SK-N-SH (cell line): ENCODE measurements at regions not wholly inside any gene's neighbourhood (a gene's known extent, or its start where the extent isn't known, plus 50 kb on each side); places are given as distances from the start of the nearest gene placed in this dataset.

Source experiments
- CTCF ChIA-PET: fragments of 300-600, 350-600 bp; formaldehyde crosslinking; extraction: SDS; loops from one replicate; lab custom pipeline; 2021; lab: Yijun Ruan, JAX
- POLR2A ChIA-PET: fragments of 350-600 bp; sonication (Branson Sonifier 250); formaldehyde crosslinking; extraction: SDS; loops from one replicate; lab custom pipeline; 2020; ENCODE audit warnings: antibody characterized with exemption, inconsistent platforms; lab: Yijun Ruan, JAX
- DNase-seq: peaks from one replicate; pipeline ENCODE4 v3.0.0; 2012
- H2AFZ ChIP-seq: fragments of 200-600 bp; sonication (generic); 2 replicates; pipeline ENCODE4 v1.8.1; 2016; ENCODE audit warnings: antibody characterized with exemption, mild to moderate bottlenecking, low read depth
- H3F3A ChIP-seq: fragments of 200-600 bp; sonication (generic); replicated peaks from 2 replicates; pipeline ENCODE3; 2016; ENCODE audit warnings: antibody characterized with exemption, mild to moderate bottlenecking; ENCODE audit not compliant: insufficient read depth
- H3K27ac ChIP-seq, 2 experiments: fragments of 200-500 bp in 1 of 2; fragments of 200-600 bp in 1 of 2; sonication (Bioruptor generic) in 1 of 2; sonication (generic), shearing (Covaris generic) in 1 of 2; 2 replicates each; pipeline versions ENCODE4 v1.5.1 to v1.6.1; 2014 to 2016; ENCODE audit warnings: low read depth in 2 of 2, inconsistent platforms in 1 of 2, low read length in 1 of 2, mild to moderate bottlenecking in 1 of 2, mixed read lengths in 1 of 2
- H3K27me3 ChIP-seq: fragments of 200-600 bp; sonication (generic), shearing (Covaris generic); 2 replicates; pipeline ENCODE4 v1.6.1; 2016; ENCODE audit warnings: mixed run types; ENCODE audit not compliant: insufficient read depth
- H3K36me3 ChIP-seq, 2 experiments: fragments of 200-500 bp in 1 of 2; fragments of 200-600 bp in 1 of 2; sonication (Bioruptor generic) in 1 of 2; sonication (generic) in 1 of 2; replicated peaks in 1 of 2; 2 replicates each; pipeline versions ENCODE3 to v1.5.1; 2014 to 2016; ENCODE audit warnings: low read length in 1 of 2, mild to moderate bottlenecking in 1 of 2; ENCODE audit not compliant: insufficient read depth in 2 of 2, control insufficient read depth in 1 of 2
- H3K4me1 ChIP-seq, 2 experiments: fragments of 200-500 bp in 1 of 2; fragments of 200-600 bp in 1 of 2; sonication (Bioruptor generic) in 1 of 2; sonication (generic), shearing (Covaris generic) in 1 of 2; 2 replicates each; pipeline versions ENCODE4 v1.5.1 to v1.6.1; 2014 to 2016; ENCODE audit warnings: low read depth in 1 of 2, low read length in 1 of 2, mixed run types in 1 of 2; ENCODE audit not compliant: insufficient read depth in 2 of 2, control insufficient read depth in 1 of 2
- H3K4me2 ChIP-seq: fragments of 200-600 bp; sonication (generic), shearing (Covaris generic); 2 replicates; pipeline ENCODE4 v1.6.1; 2017; ENCODE audit warnings: mixed run types
- H3K4me3 ChIP-seq, 2 experiments: fragments of 200-500 bp in 1 of 2; fragments of 200-600 bp in 1 of 2; sonication (Bioruptor generic) in 1 of 2; sonication (generic), shearing (Covaris generic) in 1 of 2; 2 replicates each; pipeline versions ENCODE4 v1.5.1 to v1.8.1; 2014 to 2016; ENCODE audit warnings: low read depth in 2 of 2, inconsistent platforms in 1 of 2, low read length in 1 of 2, mild to moderate bottlenecking in 1 of 2, mixed read lengths in 1 of 2, moderate library complexity in 1 of 2
- H3K79me2 ChIP-seq: fragments of 200-600 bp; sonication (generic); 2 replicates; pipeline ENCODE4 v1.8.1; 2017; ENCODE audit warnings: mild to moderate bottlenecking; ENCODE audit not compliant: insufficient read depth
- H3K9ac ChIP-seq: fragments of 200-600 bp; sonication (generic); 2 replicates; pipeline ENCODE4 v1.6.1; 2017; ENCODE audit warnings: mixed run types
- H3K9me2 ChIP-seq: fragments of 200-600 bp; sonication (generic); 2 replicates; pipeline ENCODE4 v1.6.1; 2017; ENCODE audit warnings: mixed run types
- H3K9me3 ChIP-seq: fragments of 200-600 bp; sonication (generic); 2 replicates; pipeline ENCODE4 v1.6.1; 2017; ENCODE audit warnings: mixed run types, mild to moderate bottlenecking, moderate library complexity
- H4K20me1 ChIP-seq: fragments of 200-600 bp; sonication (generic); 2 replicates; pipeline ENCODE4 v1.6.1; 2017; ENCODE audit warnings: mild to moderate bottlenecking, mixed run types; ENCODE audit not compliant: insufficient read depth
- CHD2 ChIP-seq: fragments of 150-350 bp; IDR thresholded peaks from 2 replicates; pipeline ENCODE4 v1.6.1; 2018; ENCODE audit warnings: low read length; ENCODE audit not compliant: partially characterized antibody
- ELF1 ChIP-seq: IDR thresholded peaks from 2 replicates; pipeline ENCODE4 v1.4.0; 2012
- EP300 ChIP-seq, 2 experiments: IDR thresholded peaks; 2 replicates each; pipeline versions ENCODE4 v1.4.0 to v1.6.1; 2012; ENCODE audit warnings: borderline replicate concordance in 1 of 2, low read depth in 1 of 2, low read length in 1 of 2
- FOXJ3 ChIP-seq: sonication (generic); formaldehyde crosslinking; IDR thresholded peaks from 2 replicates; pipeline ENCODE4 v1.5.1; 2020; ENCODE audit warnings: mild to moderate bottlenecking, missing genetic modification reagents
- FOXM1 ChIP-seq: IDR thresholded peaks from 2 replicates; pipeline ENCODE4 v1.4.0; 2012; ENCODE audit warnings: low read depth, mild to moderate bottlenecking
- GABPA ChIP-seq: IDR thresholded peaks from 2 replicates; pipeline ENCODE4 v1.4.0; 2012; ENCODE audit warnings: low read depth, mild to moderate bottlenecking
- NFIC ChIP-seq: IDR thresholded peaks from 2 replicates; pipeline ENCODE4 v1.4.0; 2012; ENCODE audit warnings: borderline replicate concordance
- NRF1 ChIP-seq: IDR thresholded peaks from 2 replicates; pipeline ENCODE4 v1.6.1; 2012; ENCODE audit warnings: low read depth, mild to moderate bottlenecking, low read length
- POLR2AphosphoS5 ChIP-seq: IDR thresholded peaks from 2 replicates; pipeline ENCODE4 v1.6.1; 2012; ENCODE audit warnings: low read depth, low read length
- RAD21 ChIP-seq: IDR thresholded peaks from 2 replicates; pipeline ENCODE4 v1.6.1; 2012; ENCODE audit warnings: mild to moderate bottlenecking, low read length
- RCOR1 ChIP-seq: fragments of 150-350 bp; IDR thresholded peaks from 2 replicates; pipeline ENCODE4 v1.6.1; 2017; ENCODE audit warnings: antibody characterized with exemption, low read length
- REST ChIP-seq: IDR thresholded peaks from 2 replicates; pipeline ENCODE4 v1.6.1; 2012; ENCODE audit warnings: mild to moderate bottlenecking, low read depth, low read length, moderate library complexity
- RFX5 ChIP-seq: IDR thresholded peaks from 2 replicates; pipeline ENCODE4 v1.6.1; 2012; ENCODE audit warnings: mild to moderate bottlenecking, improper control_type of control experiment, low read length
- TAF1 ChIP-seq: IDR thresholded peaks from 2 replicates; pipeline ENCODE4 v1.6.1; 2012; ENCODE audit warnings: low read depth, mild to moderate bottlenecking, low read length, moderate library complexity, borderline replicate concordance
- YY1 ChIP-seq: IDR thresholded peaks from 2 replicates; pipeline ENCODE4 v1.4.0; 2012; ENCODE audit warnings: low read depth, mild to moderate bottlenecking
- WGBS: methylation state at CpG from one replicate; pipeline ENCODE4 v1.1.6; 2017; ENCODE audit warnings: low lambda C conversion rate; 5-methylcytosine and 5-hydroxymethylcytosine counted together
- TF ChIP-seq, protein P1 (sequence below): IDR thresholded peaks from 2 replicates; pipeline ENCODE4 v1.4.0; 2012; ENCODE audit warnings: low read depth, borderline replicate concordance
- TF ChIP-seq, protein P2 (sequence below): IDR thresholded peaks from 2 replicates; pipeline ENCODE4 v1.4.0; 2012; ENCODE audit warnings: low read depth, borderline replicate concordance

- no peaks in the 10 kb centered on the region for H3K79me2 ChIP-seq
- H3K27me3 ChIP-seq, result no peaks in the 10 kb centered on the region
- no peak for DNase-seq
- H3F3A ChIP-seq, result no peaks in the 10 kb centered on the region
- no peaks in the 10 kb centered on the region for H3K9me2 ChIP-seq
- H3K4me3 ChIP-seq, result no peak overlapping the region
- no peak overlapping the region for H3K9ac ChIP-seq
- no peaks in the 10 kb centered on the region for H3K9me3 ChIP-seq
- TF ChIP-seq FOXM1 (no peak), RAD21 (no peak), NRF1 (no peak), RCOR1 (no peak), REST (no peak), FOXJ3 (no peak), YY1 (no peak), ELF1 (no peak), EP300 (IDR thresholded peaks at IDR 0.05; ENCODE audit: borderline replicate concordance in 1 of 2, low read depth in 1 of 2, low read length in 1 of 2) (no peak), POLR2AphosphoS5 (no peak)
- TF ChIP-seq, protein P1, sequence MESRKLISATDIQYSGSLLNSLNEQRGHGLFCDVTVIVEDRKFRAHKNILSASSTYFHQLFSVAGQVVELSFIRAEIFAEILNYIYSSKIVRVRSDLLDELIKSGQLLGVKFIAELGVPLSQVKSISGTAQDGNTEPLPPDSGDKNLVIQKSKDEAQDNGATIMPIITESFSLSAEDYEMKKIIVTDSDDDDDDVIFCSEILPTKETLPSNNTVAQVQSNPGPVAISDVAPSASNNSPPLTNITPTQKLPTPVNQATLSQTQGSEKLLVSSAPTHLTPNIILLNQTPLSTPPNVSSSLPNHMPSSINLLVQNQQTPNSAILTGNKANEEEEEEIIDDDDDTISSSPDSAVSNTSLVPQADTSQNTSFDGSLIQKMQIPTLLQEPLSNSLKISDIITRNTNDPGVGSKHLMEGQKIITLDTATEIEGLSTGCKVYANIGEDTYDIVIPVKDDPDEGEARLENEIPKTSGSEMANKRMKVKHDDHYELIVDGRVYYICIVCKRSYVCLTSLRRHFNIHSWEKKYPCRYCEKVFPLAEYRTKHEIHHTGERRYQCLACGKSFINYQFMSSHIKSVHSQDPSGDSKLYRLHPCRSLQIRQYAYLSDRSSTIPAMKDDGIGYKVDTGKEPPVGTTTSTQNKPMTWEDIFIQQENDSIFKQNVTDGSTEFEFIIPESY, result no peak
- ChIA-PET CTCF (interaction anchor here (0.7 to 6.5 kb wide), 15 partner anchors 9 to 266 kb away, joined by 3 to 127 read pairs (median 12); partner anchors contain the start of gene RTTN), POLR2A (no interaction called here)
- WGBS, result 89% methylated on average over 4 of the region's 4 CpGs
- no peak overlapping the region for H3K4me2 ChIP-seq
- H3K27ac ChIP-seq, result no peak overlapping the region
- H3K4me1 ChIP-seq, result no peaks in the 10 kb centered on the region
- H3K36me3 ChIP-seq, result no peaks in the 10 kb centered on the region
- no peaks in the 10 kb centered on the region for H4K20me1 ChIP-seq
- peak overlapping the region; percentile 39; the same call in 1 of the 2 replicates for H2AFZ ChIP-seq
Measured at GRCh38 chr18:70432804-70433400, 144.1 kb downstream of the SOCS6 start.

- H3F3A ChIP-seq, result no peaks in the 10 kb centered on the region
- CTCF ChIA-PET, result interaction anchor here (1.2 to 3.2 kb wide), 2 partner anchors 225 to 236 kb away, joined by 3 to 15 read pairs; no protein-coding TSS in a partner anchor
- TF ChIP-seq RFX5 (no peak), FOXM1 (no peak), POLR2AphosphoS5 (no peak), NFIC (no peak), FOXJ3 (no peak), CHD2 (no peak), TAF1 (no peak), REST (no peak), NRF1 (no peak), GABPA (no peak)
- TF ChIP-seq, protein P2, sequence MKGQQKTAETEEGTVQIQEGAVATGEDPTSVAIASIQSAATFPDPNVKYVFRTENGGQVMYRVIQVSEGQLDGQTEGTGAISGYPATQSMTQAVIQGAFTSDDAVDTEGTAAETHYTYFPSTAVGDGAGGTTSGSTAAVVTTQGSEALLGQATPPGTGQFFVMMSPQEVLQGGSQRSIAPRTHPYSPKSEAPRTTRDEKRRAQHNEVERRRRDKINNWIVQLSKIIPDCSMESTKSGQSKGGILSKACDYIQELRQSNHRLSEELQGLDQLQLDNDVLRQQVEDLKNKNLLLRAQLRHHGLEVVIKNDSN, result no peak
Measured at GRCh38 chr18:70431203-70431624, 142.4 kb downstream of the SOCS6 start.

More at GRCh38 chr18:70431203-70431624, 142.4 kb downstream of the SOCS6 start:
- no peak overlapping the region for H3K4me2 ChIP-seq
- no peaks in the 10 kb centered on the region for H3K9me3 ChIP-seq
- H3K4me3 ChIP-seq, result no peak overlapping the region
- no peaks in the 10 kb centered on the region for H3K36me3 ChIP-seq
- POLR2A ChIA-PET, result no interaction called here
- no peak overlapping the region for H3K27ac ChIP-seq
- H3K4me1 ChIP-seq, result no peaks in the 10 kb centered on the region
- DNase-seq, result no peak
- 74% methylated on average over 2 of the region's 2 CpGs for WGBS
- H3K27me3 ChIP-seq, result no peaks in the 10 kb centered on the region
- no peaks in the 10 kb centered on the region for H3K9me2 ChIP-seq
- no peaks in the 10 kb centered on the region for H3K79me2 ChIP-seq
- no peaks in the 10 kb centered on the region for H4K20me1 ChIP-seq
- no peak overlapping the region for H3K9ac ChIP-seq
- H2AFZ ChIP-seq, result 0 out of 2 replicates have a peak overlapping the region, but pooled peaks have one; percentile 11
